SK-N-SH (cell line): ENCODE measurements at regions not wholly inside any gene's neighbourhood (a gene's known extent, or its start where the extent isn't known, plus 50 kb on each side); places are given as distances from the start of the nearest gene placed in this dataset.

Experiments used
- CTCF ChIA-PET: fragments of 300-600, 350-600 bp; formaldehyde crosslinking; extraction: SDS; loops from one replicate; lab custom pipeline; 2021; lab: Yijun Ruan, JAX
- POLR2A ChIA-PET: fragments of 350-600 bp; sonication (Branson Sonifier 250); formaldehyde crosslinking; extraction: SDS; loops from one replicate; lab custom pipeline; 2020; ENCODE audit warnings: antibody characterized with exemption, inconsistent platforms; lab: Yijun Ruan, JAX
- DNase-seq: peaks from one replicate; pipeline ENCODE4 v3.0.0; 2012
- H2AFZ ChIP-seq: fragments of 200-600 bp; sonication (generic); 2 replicates; pipeline ENCODE4 v1.8.1; 2016; ENCODE audit warnings: antibody characterized with exemption, mild to moderate bottlenecking, low read depth
- H3F3A ChIP-seq: fragments of 200-600 bp; sonication (generic); replicated peaks from 2 replicates; pipeline ENCODE3; 2016; ENCODE audit warnings: antibody characterized with exemption, mild to moderate bottlenecking; ENCODE audit not compliant: insufficient read depth
- H3K27ac ChIP-seq, 2 experiments: fragments of 200-500 bp in 1 of 2; fragments of 200-600 bp in 1 of 2; sonication (Bioruptor generic) in 1 of 2; sonication (generic), shearing (Covaris generic) in 1 of 2; 2 replicates each; pipeline versions ENCODE4 v1.5.1 to v1.6.1; 2014 to 2016; ENCODE audit warnings: low read depth in 2 of 2, inconsistent platforms in 1 of 2, low read length in 1 of 2, mild to moderate bottlenecking in 1 of 2, mixed read lengths in 1 of 2
- H3K27me3 ChIP-seq: fragments of 200-600 bp; sonication (generic), shearing (Covaris generic); 2 replicates; pipeline ENCODE4 v1.6.1; 2016; ENCODE audit warnings: mixed run types; ENCODE audit not compliant: insufficient read depth
- H3K36me3 ChIP-seq, 2 experiments: fragments of 200-500 bp in 1 of 2; fragments of 200-600 bp in 1 of 2; sonication (Bioruptor generic) in 1 of 2; sonication (generic) in 1 of 2; replicated peaks in 1 of 2; 2 replicates each; pipeline versions ENCODE3 to v1.5.1; 2014 to 2016; ENCODE audit warnings: low read length in 1 of 2, mild to moderate bottlenecking in 1 of 2; ENCODE audit not compliant: insufficient read depth in 2 of 2, control insufficient read depth in 1 of 2
- H3K4me1 ChIP-seq, 2 experiments: fragments of 200-500 bp in 1 of 2; fragments of 200-600 bp in 1 of 2; sonication (Bioruptor generic) in 1 of 2; sonication (generic), shearing (Covaris generic) in 1 of 2; 2 replicates each; pipeline versions ENCODE4 v1.5.1 to v1.6.1; 2014 to 2016; ENCODE audit warnings: low read depth in 1 of 2, low read length in 1 of 2, mixed run types in 1 of 2; ENCODE audit not compliant: insufficient read depth in 2 of 2, control insufficient read depth in 1 of 2
- H3K4me2 ChIP-seq: fragments of 200-600 bp; sonication (generic), shearing (Covaris generic); 2 replicates; pipeline ENCODE4 v1.6.1; 2017; ENCODE audit warnings: mixed run types
- H3K4me3 ChIP-seq, 2 experiments: fragments of 200-500 bp in 1 of 2; fragments of 200-600 bp in 1 of 2; sonication (Bioruptor generic) in 1 of 2; sonication (generic), shearing (Covaris generic) in 1 of 2; 2 replicates each; pipeline versions ENCODE4 v1.5.1 to v1.8.1; 2014 to 2016; ENCODE audit warnings: low read depth in 2 of 2, inconsistent platforms in 1 of 2, low read length in 1 of 2, mild to moderate bottlenecking in 1 of 2, mixed read lengths in 1 of 2, moderate library complexity in 1 of 2
- H3K79me2 ChIP-seq: fragments of 200-600 bp; sonication (generic); 2 replicates; pipeline ENCODE4 v1.8.1; 2017; ENCODE audit warnings: mild to moderate bottlenecking; ENCODE audit not compliant: insufficient read depth
- H3K9ac ChIP-seq: fragments of 200-600 bp; sonication (generic); 2 replicates; pipeline ENCODE4 v1.6.1; 2017; ENCODE audit warnings: mixed run types
- H3K9me2 ChIP-seq: fragments of 200-600 bp; sonication (generic); 2 replicates; pipeline ENCODE4 v1.6.1; 2017; ENCODE audit warnings: mixed run types
- H3K9me3 ChIP-seq: fragments of 200-600 bp; sonication (generic); 2 replicates; pipeline ENCODE4 v1.6.1; 2017; ENCODE audit warnings: mixed run types, mild to moderate bottlenecking, moderate library complexity
- H4K20me1 ChIP-seq: fragments of 200-600 bp; sonication (generic); 2 replicates; pipeline ENCODE4 v1.6.1; 2017; ENCODE audit warnings: mild to moderate bottlenecking, mixed run types; ENCODE audit not compliant: insufficient read depth
- FOXM1 ChIP-seq: IDR thresholded peaks from 2 replicates; pipeline ENCODE4 v1.4.0; 2012; ENCODE audit warnings: low read depth, mild to moderate bottlenecking
- GATA2 ChIP-seq: sonication (generic); formaldehyde crosslinking; IDR thresholded peaks from 2 replicates; pipeline ENCODE4 v1.5.0; 2020; ENCODE audit warnings: mild to moderate bottlenecking, missing genetic modification reagents
- MAX ChIP-seq: IDR thresholded peaks from 2 replicates; pipeline ENCODE4 v1.4.0; 2012; ENCODE audit warnings: low read depth
- PBX3 ChIP-seq: IDR thresholded peaks from 2 replicates; pipeline ENCODE4; 2012
- RAD21 ChIP-seq: IDR thresholded peaks from 2 replicates; pipeline ENCODE4 v1.6.1; 2012; ENCODE audit warnings: mild to moderate bottlenecking, low read length
- RCOR1 ChIP-seq: fragments of 150-350 bp; IDR thresholded peaks from 2 replicates; pipeline ENCODE4 v1.6.1; 2017; ENCODE audit warnings: antibody characterized with exemption, low read length
- REST ChIP-seq: IDR thresholded peaks from 2 replicates; pipeline ENCODE4 v1.6.1; 2012; ENCODE audit warnings: mild to moderate bottlenecking, low read depth, low read length, moderate library complexity
- SIN3A ChIP-seq: IDR thresholded peaks from 2 replicates; pipeline ENCODE4 v1.6.1; 2012; ENCODE audit warnings: low read depth, mild to moderate bottlenecking, low read length, moderate library complexity, borderline replicate concordance
- TEAD4 ChIP-seq: IDR thresholded peaks from 2 replicates; pipeline ENCODE4 v1.4.0; 2012; ENCODE audit warnings: mild to moderate bottlenecking, borderline replicate concordance; ENCODE audit not compliant: insufficient read depth
- USF2 ChIP-seq: fragments of 150-350 bp; IDR thresholded peaks from 2 replicates; pipeline ENCODE4 v1.6.1; 2017; ENCODE audit warnings: antibody characterized with exemption, low read length, low read depth, borderline replicate concordance
- WGBS: methylation state at CpG from one replicate; pipeline ENCODE4 v1.1.6; 2017; ENCODE audit warnings: low lambda C conversion rate; 5-methylcytosine and 5-hydroxymethylcytosine counted together

- Histone ChIP-seq H3K9me2 (no peaks in the 10 kb centered on the region), H3K4me2 (no peak overlapping the region), H3K9ac (no peak overlapping the region), H3K4me1 (no peaks in the 10 kb centered on the region), H3K36me3 (no peaks in the 10 kb centered on the region), H4K20me1 (no peaks in the 10 kb centered on the region), H3K27ac (no peak overlapping the region), H3K4me3 (no peak overlapping the region), H3K9me3 (no peaks in the 10 kb centered on the region)
- no peak for TF ChIP-seq USF2
- TF ChIP-seq SIN3A: no peak
- no peak for TF ChIP-seq PBX3
- TF ChIP-seq MAX: no peak
- TF ChIP-seq, all 33 proteins: peak for 0
- Histone ChIP-seq H3K27me3 (no peaks in the 10 kb centered on the region), H3K79me2 (no peaks in the 10 kb centered on the region), H3F3A (no peaks in the 10 kb centered on the region), H2AFZ (no peak overlapping the region)
- DNase-seq: no peak
- ChIA-PET CTCF (interaction anchor here (0.9 to 2.5 kb wide), 2 partner anchors 9 to 19 kb away, joined by 3 to 13 read pairs; no protein-coding TSS in a partner anchor), POLR2A (no interaction called here)
Measured at GRCh38 chr2:7437141-7437540, 519.9 kb downstream of the RNF144A start.

- no peaks in the 10 kb centered on the region for H3F3A ChIP-seq
- H3K4me2 ChIP-seq: no peak overlapping the region
- no peaks in the 10 kb centered on the region for H4K20me1 ChIP-seq
- no peaks in the 10 kb centered on the region for H3K4me1 ChIP-seq
- 61% methylated on average over 9 of the region's 9 CpGs for WGBS
- no peaks in the 10 kb centered on the region for H3K9me2 ChIP-seq
- ChIA-PET POLR2A (no interaction called here), CTCF (interaction anchor here (2.5 kb wide), 1 partner anchor 10 kb away, joined by 13 read pairs; no protein-coding TSS in a partner anchor)
- no peaks in the 10 kb centered on the region for H3K9me3 ChIP-seq
- no peak overlapping the region for H2AFZ ChIP-seq
- H3K36me3 ChIP-seq: no peaks in the 10 kb centered on the region
- TF ChIP-seq GATA2 (no peak), TEAD4 (no peak), FOXM1 (no peak), RCOR1 (no peak), REST (no peak), RAD21 (no peak)
- H3K27ac ChIP-seq: no peak overlapping the region
- no peak overlapping the region for H3K9ac ChIP-seq
- no peaks in the 10 kb centered on the region for H3K79me2 ChIP-seq
- no peak for DNase-seq
- no peaks in the 10 kb centered on the region for H3K27me3 ChIP-seq
- H3K4me3 ChIP-seq: no peak overlapping the region
Measured at GRCh38 chr2:7437716-7438632, 520.8 kb downstream of the RNF144A start.
